Kidney epithelial cell (primary cell): ENCODE measurements at regions not wholly inside any gene's neighbourhood (a gene's known extent, or its start where the extent isn't known, plus 50 kb on each side); places are given as distances from the start of the nearest gene placed in this dataset.

ENCODE experiments used
- DNase-seq: peaks from one replicate; pipeline ENCODE4 v3.0.0-alpha.2; 2010; ENCODE audit warnings: low read depth
- H3K27me3 ChIP-seq: 2 replicates; pipeline ENCODE4 v1.6.0; 2011; ENCODE audit warnings: low read length; ENCODE audit not compliant: control insufficient read depth, insufficient read depth
- H3K36me3 ChIP-seq: 2 replicates; pipeline ENCODE4 v1.5.1; 2011; ENCODE audit warnings: low read length; ENCODE audit not compliant: control insufficient read depth, insufficient read depth
- H3K4me3 ChIP-seq: 2 replicates; pipeline ENCODE4 v1.5.1; 2011; ENCODE audit warnings: low read depth, mild to moderate bottlenecking, control low read depth, low read length
- TF ChIP-seq, protein P1 (sequence below): IDR thresholded peaks from 2 replicates; pipeline ENCODE4 v1.5.1; 2011; ENCODE audit warnings: mild to moderate bottlenecking, moderate library complexity, low read length, control low read depth, inconsistent platforms; ENCODE audit not compliant: insufficient read depth, poor library complexity, severe bottlenecking

DNA sequence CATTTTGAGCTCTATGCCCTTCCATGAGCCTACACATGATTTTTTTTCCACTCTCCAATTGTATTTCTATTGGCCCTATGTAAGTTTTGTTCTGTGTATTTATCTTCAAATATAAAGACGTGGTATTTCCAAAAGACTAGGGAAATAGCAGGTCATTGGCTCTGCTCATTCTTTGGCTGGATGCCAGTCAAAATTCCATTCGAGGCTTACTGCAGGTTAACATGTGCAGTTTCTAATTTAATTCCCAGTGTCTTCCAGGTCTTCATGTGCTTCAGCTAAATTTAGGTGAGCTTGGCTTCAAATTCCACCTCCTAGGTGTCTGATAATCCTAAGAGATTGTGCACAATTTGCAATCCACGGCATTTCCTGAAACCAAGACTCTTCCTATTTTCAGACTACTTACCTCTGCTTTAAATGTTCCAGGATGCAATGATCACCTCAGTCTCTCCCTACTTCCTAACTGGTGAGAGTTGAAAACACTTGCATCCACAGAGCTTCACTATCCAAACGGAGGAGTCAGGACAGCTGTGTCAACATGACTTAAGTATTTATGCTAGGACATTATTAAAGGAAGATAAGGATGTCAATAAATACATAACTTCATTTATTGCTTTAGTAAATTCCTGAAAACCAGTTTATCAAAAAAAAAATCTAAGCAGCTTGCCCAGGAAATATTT is 236.1 kb downstream of the COL12A1 start:
- no peaks in the 10 kb centered on the region for H3K27me3 ChIP-seq
- DNase-seq, result no peak
- H3K36me3 ChIP-seq, result no peaks in the 10 kb centered on the region
- TF ChIP-seq, protein P1, sequence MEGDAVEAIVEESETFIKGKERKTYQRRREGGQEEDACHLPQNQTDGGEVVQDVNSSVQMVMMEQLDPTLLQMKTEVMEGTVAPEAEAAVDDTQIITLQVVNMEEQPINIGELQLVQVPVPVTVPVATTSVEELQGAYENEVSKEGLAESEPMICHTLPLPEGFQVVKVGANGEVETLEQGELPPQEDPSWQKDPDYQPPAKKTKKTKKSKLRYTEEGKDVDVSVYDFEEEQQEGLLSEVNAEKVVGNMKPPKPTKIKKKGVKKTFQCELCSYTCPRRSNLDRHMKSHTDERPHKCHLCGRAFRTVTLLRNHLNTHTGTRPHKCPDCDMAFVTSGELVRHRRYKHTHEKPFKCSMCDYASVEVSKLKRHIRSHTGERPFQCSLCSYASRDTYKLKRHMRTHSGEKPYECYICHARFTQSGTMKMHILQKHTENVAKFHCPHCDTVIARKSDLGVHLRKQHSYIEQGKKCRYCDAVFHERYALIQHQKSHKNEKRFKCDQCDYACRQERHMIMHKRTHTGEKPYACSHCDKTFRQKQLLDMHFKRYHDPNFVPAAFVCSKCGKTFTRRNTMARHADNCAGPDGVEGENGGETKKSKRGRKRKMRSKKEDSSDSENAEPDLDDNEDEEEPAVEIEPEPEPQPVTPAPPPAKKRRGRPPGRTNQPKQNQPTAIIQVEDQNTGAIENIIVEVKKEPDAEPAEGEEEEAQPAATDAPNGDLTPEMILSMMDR, result no peak
- no peak overlapping the region for H3K4me3 ChIP-seq

DNA sequence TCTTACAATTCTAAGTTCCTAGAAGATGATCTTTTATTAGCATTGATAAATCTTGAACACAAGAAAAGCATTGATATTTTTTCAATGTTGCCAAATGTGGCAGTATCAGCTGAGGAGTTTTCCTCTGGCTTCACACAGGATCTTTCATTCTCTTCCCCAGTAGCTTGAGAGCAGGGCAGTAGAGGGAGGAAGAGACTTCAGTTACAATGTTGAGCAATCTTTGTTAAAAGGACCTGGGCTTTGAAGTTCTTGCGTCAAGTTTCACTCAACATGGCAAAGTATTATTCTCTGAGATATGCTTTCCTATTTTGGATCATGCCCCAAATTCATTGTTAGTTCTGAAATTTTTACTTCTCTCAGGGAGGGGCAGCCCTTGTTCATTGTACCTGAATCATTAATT is 238.0 kb downstream of the COL12A1 start:
- DNase-seq, result no peak
- Histone ChIP-seq H3K4me3 (no peak overlapping the region), H3K36me3 (no peaks in the 10 kb centered on the region), H3K27me3 (no peaks in the 10 kb centered on the region)
- TF ChIP-seq, protein P1, result no peak

DNA sequence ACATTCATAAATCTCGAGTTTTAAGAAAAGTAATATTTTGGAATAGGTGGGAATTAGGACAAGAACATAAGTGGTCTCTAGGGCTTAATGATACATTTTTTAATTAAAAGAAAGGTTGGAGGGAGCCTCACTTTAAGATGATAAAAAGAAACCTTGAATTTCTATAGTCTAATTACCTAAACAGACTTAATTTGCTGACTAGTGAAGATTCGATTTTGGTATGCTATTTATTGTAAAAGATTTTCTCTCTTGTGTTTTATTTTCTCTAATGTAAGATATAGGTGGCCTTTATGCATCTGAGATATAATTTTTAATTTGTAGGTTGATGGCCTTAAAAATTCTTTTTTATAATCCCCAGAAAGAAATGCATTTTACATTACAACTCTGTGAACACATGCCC is 239.1 kb downstream of the COL12A1 start:
- Histone ChIP-seq H3K36me3 (no peaks in the 10 kb centered on the region), H3K4me3 (no peak overlapping the region), H3K27me3 (no peaks in the 10 kb centered on the region)
- no peak for DNase-seq
- TF ChIP-seq, protein P1, result no peak

DNA sequence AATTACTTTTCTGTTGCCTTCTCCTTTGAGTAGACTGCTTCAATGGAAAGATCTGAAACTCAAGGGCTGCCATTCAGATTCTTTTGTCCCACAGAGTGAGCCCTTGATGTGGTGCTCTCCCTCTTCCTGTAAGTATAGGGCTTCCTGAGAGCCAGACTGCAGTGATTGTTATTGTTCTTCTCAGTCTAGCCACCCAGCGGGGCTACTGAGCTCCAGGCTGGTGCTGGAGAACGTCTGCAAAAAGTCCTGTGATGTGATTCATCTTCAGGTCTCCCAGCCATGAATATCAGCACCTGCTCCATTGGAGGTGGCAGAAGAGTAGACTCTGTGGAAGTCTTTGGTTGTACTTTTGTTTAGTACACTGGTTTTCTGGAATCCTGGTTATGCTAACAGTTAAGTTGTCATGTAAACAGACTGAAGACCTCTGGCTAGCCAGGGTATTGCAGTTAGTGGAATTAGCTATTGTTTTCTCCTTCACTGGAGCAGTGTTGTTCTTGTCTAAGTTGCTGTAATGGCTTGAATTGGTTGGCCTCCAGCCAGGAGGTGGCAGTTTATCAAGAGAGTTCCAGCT is 240.9 kb downstream of the COL12A1 start:
- TF ChIP-seq, protein P1, result no peak
- no peaks in the 10 kb centered on the region for H3K36me3 ChIP-seq
- no peaks in the 10 kb centered on the region for H3K27me3 ChIP-seq
- DNase-seq, result no peak
- H3K4me3 ChIP-seq, result no peak overlapping the region

DNA sequence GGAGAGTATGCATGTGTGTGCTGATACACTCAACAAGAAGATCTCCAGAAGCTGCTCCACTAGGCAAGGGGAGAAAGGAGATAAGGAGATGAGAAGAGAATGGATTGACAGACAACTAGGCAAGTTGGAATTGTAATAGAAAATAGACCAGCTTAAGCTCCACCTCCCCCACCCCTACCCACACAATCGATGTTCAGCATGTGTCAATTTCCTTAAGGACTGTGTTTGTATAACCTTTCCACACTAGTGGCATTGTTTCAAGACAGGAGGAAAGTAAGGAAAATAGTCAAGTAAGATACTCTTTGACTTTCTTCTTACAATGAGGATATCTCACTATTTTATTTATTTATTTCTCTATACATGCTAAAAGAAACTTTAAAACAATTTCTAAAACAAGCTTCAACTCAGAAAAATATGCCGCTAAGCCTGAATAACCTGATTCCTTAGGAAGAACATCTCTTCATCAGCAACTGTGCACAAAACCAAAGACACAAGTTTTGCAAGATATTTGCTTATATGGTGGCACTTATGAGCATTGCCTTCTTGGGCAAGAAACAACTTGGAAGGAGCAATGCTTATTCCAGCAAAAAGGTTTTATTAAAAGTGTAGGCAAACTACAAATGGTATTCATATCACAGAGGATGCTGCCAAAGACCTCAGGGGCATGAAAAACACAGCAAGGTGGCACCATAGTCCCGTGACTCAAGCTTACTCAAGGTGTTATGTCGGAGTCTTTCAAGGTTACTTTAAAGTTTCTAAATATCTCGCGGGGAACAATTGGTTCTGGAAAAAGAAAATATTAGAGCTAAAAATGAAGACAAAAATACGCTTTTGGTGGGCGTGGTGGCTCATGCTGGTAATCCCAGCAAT is 249.1 kb downstream of the COL12A1 start:
- no peak for DNase-seq
- no peaks in the 10 kb centered on the region for H3K27me3 ChIP-seq
- H3K36me3 ChIP-seq, result no peaks in the 10 kb centered on the region
- H3K4me3 ChIP-seq, result no peak overlapping the region
- TF ChIP-seq, protein P1, result no peak
